Hepatocyte (in vitro differentiated cells): ENCODE measurements at regions not wholly inside any gene's neighbourhood (a gene's known extent, or its start where the extent isn't known, plus 50 kb on each side); places are given as distances from the start of the nearest gene placed in this dataset.

Experiments used
- DNase-seq: peaks from one replicate; pipeline ENCODE4 v3.0.0-alpha.2; 2016; ENCODE audit warnings: low spot score
- H2AFZ ChIP-seq: fragments of 200-600 bp; sonication (generic); 2 replicates; pipeline ENCODE4 v1.6.0; 2016; ENCODE audit warnings: antibody characterized with exemption, mild to moderate bottlenecking
- H3K27ac ChIP-seq: fragments of 200-600 bp; sonication (generic); 2 replicates; pipeline ENCODE4 v1.5.1; 2016; ENCODE audit warnings: mild to moderate bottlenecking
- H3K27me3 ChIP-seq: fragments of 200-600 bp; sonication (generic); 2 replicates; pipeline ENCODE4 v1.6.1; 2016
- H3K36me3 ChIP-seq: fragments of 200-600 bp; sonication (generic); replicated peaks from 2 replicates; pipeline ENCODE4 v1.5.1; 2016; ENCODE audit warnings: low read depth; ENCODE audit not compliant: insufficient read depth
- H3K4me1 ChIP-seq: fragments of 200-600 bp; sonication (generic); 2 replicates; pipeline ENCODE4 v1.5.1; 2016; ENCODE audit warnings: mild to moderate bottlenecking, moderate library complexity; ENCODE audit not compliant: insufficient read depth
- H3K4me2 ChIP-seq: fragments of 200-600 bp; sonication (generic); 2 replicates; pipeline ENCODE4 v1.6.0; 2016
- H3K4me3 ChIP-seq: fragments of 200-600 bp; sonication (generic); 2 replicates; pipeline ENCODE4 v1.5.1; 2016; ENCODE audit warnings: mild to moderate bottlenecking
- H3K79me2 ChIP-seq: fragments of 200-600 bp; sonication (generic); 2 replicates; pipeline ENCODE4 v1.6.0; 2017; ENCODE audit warnings: mild to moderate bottlenecking
- H3K9me2 ChIP-seq: fragments of 200-600 bp; sonication (generic); replicated peaks from 2 replicates; pipeline ENCODE4 v1.6.0; 2017; ENCODE audit warnings: mild to moderate bottlenecking; ENCODE audit not compliant: insufficient read depth
- H3K9me3 ChIP-seq: fragments of 200-600 bp; sonication (generic); 2 replicates; pipeline ENCODE4 v1.5.1; 2016; ENCODE audit warnings: low read depth, mild to moderate bottlenecking
- H4K20me1 ChIP-seq: fragments of 200-600 bp; sonication (generic); 2 replicates; pipeline ENCODE4 v1.6.0; 2016; ENCODE audit warnings: mild to moderate bottlenecking; ENCODE audit not compliant: insufficient read depth, poor library complexity, severe bottlenecking
- CTCF ChIP-seq: fragments of 200-600 bp; sonication (generic); IDR thresholded peaks from 2 replicates; pipeline ENCODE4 v1.5.1; 2016; ENCODE audit warnings: antibody characterized with exemption, mild to moderate bottlenecking; ENCODE audit not compliant: poor library complexity
- EZH2 ChIP-seq: fragments of 200-600 bp; sonication (generic); IDR thresholded peaks from 2 replicates; pipeline ENCODE4 v1.6.1; 2016; ENCODE audit warnings: antibody characterized with exemption, mild to moderate bottlenecking, borderline replicate concordance
- EZH2phosphoT487 ChIP-seq: fragments of 200-600 bp; sonication (generic); IDR thresholded peaks from one replicate; pipeline ENCODE4 v1.6.1; 2018; ENCODE audit warnings: antibody characterized with exemption, mild to moderate bottlenecking, low read depth, moderate library complexity; ENCODE audit not compliant: unreplicated experiment, severe bottlenecking
- WGBS: methylation state at CpG from one replicate; pipeline ENCODE4 v1.1.6; 2016; ENCODE audit warnings: low lambda C conversion rate; ENCODE audit errors: missing lambda C conversion rate; 5-methylcytosine and 5-hydroxymethylcytosine counted together

- Histone ChIP-seq H3K27ac (no peak overlapping the region), H3K9me2 (no peaks in the 10 kb centered on the region), H3K4me3 (no peak overlapping the region), H3K4me2 (no peak overlapping the region), H3K79me2 (no peaks in the 10 kb centered on the region), H3K27me3 (no peaks in the 10 kb centered on the region), H2AFZ (no peak overlapping the region), H3K9me3 (no peaks in the 10 kb centered on the region), H3K4me1 (no peaks in the 10 kb centered on the region), H4K20me1 (no peaks in the 10 kb centered on the region), H3K36me3 (no peaks in the 10 kb centered on the region)
- no peak for DNase-seq
- TF ChIP-seq CTCF (no peak), EZH2phosphoT487 (no peak), EZH2 (no peak)
- 35% methylated on average over 4 of the region's 4 CpGs for WGBS
Observed at GRCh38 chr6:19297880-19298279, 539.3 kb upstream of the ID4 start.

DNA sequence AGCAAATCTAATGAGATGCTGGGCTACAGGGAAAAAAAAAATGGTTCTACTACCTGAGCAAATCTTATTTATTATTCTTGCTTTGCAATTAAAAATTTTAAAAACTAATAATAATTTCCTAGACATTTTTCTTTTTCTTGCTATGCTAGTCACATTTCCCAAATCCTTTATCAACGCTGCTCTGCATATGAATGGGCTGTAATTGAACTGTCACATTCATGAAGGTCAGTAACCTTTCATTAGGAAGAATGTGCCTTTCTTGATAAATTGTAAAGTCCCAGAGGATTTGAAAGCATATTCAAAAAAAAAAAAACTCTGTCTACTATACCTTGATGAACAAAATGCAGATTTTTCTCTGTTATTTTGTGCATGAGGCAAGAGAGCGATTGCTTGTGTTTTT lies 538.7 kb upstream of the ID4 start:
- Histone ChIP-seq H3K9me3 (no peaks in the 10 kb centered on the region), H3K4me2 (no peak overlapping the region), H3K36me3 (no peaks in the 10 kb centered on the region), H4K20me1 (no peaks in the 10 kb centered on the region), H3K27ac (no peak overlapping the region), H2AFZ (no peak overlapping the region), H3K79me2 (no peaks in the 10 kb centered on the region), H3K9me2 (no peaks in the 10 kb centered on the region), H3K27me3 (no peaks in the 10 kb centered on the region), H3K4me1 (no peaks in the 10 kb centered on the region), H3K4me3 (no peak overlapping the region)
- DNase-seq: no peak
- WGBS: 89% methylated on average over 2 of the region's 2 CpGs
- TF ChIP-seq EZH2phosphoT487: no peak
- no peak for TF ChIP-seq CTCF
- no peak for TF ChIP-seq EZH2

DNA sequence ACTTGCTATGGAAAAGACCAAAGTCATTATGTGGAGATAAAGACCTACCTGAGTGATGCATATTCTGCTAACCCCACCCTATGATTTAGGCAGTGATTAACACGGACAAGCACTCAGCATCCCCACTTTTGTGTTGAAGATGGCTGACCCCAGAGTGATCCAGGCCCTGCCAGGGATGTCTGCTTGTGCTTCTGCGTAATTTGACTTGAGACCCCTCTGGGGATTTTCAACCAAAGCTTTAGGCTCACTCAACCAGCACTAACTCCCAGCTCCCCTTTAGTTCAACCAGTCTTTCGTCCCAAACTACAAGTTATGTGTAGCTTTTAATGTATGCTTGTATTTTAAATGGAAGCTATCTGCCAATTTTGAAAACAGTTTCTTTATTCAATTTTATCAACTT lies 538.0 kb upstream of the ID4 start:
- H3K4me3 ChIP-seq: no peak overlapping the region
- H3K9me3 ChIP-seq: no peaks in the 10 kb centered on the region
- H3K4me1 ChIP-seq: no peaks in the 10 kb centered on the region
- no peaks in the 10 kb centered on the region for H3K36me3 ChIP-seq
- no peaks in the 10 kb centered on the region for H3K79me2 ChIP-seq
- H3K9me2 ChIP-seq: no peaks in the 10 kb centered on the region
- 72% methylated on average over 3 of the region's 3 CpGs for WGBS
- H2AFZ ChIP-seq: no peak overlapping the region
- H3K27ac ChIP-seq: no peak overlapping the region
- H4K20me1 ChIP-seq: no peaks in the 10 kb centered on the region
- H3K27me3 ChIP-seq: no peaks in the 10 kb centered on the region
- no peak for DNase-seq
- H3K4me2 ChIP-seq: no peak overlapping the region
- no peak for TF ChIP-seq CTCF
- TF ChIP-seq EZH2phosphoT487: no peak

GRCh38 chr6:19301980-19302379 lies 535.2 kb upstream of the ID4 start:
- no peaks in the 10 kb centered on the region for H3K27me3 ChIP-seq
- H2AFZ ChIP-seq: no peak overlapping the region
- H4K20me1 ChIP-seq: no peaks in the 10 kb centered on the region
- no peaks in the 10 kb centered on the region for H3K36me3 ChIP-seq
- no peaks in the 10 kb centered on the region for H3K9me3 ChIP-seq
- TF ChIP-seq CTCF (no peak), EZH2phosphoT487 (no peak)
- no peak for DNase-seq
- H3K9me2 ChIP-seq: no peaks in the 10 kb centered on the region
- no peaks in the 10 kb centered on the region for H3K79me2 ChIP-seq
- 69% methylated on average over 2 of the region's 2 CpGs for WGBS
- H3K4me3 ChIP-seq: no peak overlapping the region
- H3K4me2 ChIP-seq: no peak overlapping the region
- no peak overlapping the region for H3K27ac ChIP-seq
- H3K4me1 ChIP-seq: no peaks in the 10 kb centered on the region
